HG02938 (cell line): ENCODE measurements at regions not wholly inside any gene's neighbourhood (a gene's known extent, or its start where the extent isn't known, plus 50 kb on each side); places are given as distances from the start of the nearest gene placed in this dataset.
A peak's percentile ranks its signal among the peaks of the same experiment; 100 is the strongest.
"Not testable (repeated sequence)": the region's sequence is repeated elsewhere in the genome, so short reads cannot be mapped to it uniquely, and the experiment has no call there.

Experiments
- ATAC-seq: cut with Tn5 transposase; IDR thresholded peaks from one replicate; pipeline ENCODE4 v1.9.1; 2021; ENCODE audit warnings: mild to moderate bottlenecking, moderate library complexity; ENCODE audit not compliant: unreplicated experiment

DNA sequence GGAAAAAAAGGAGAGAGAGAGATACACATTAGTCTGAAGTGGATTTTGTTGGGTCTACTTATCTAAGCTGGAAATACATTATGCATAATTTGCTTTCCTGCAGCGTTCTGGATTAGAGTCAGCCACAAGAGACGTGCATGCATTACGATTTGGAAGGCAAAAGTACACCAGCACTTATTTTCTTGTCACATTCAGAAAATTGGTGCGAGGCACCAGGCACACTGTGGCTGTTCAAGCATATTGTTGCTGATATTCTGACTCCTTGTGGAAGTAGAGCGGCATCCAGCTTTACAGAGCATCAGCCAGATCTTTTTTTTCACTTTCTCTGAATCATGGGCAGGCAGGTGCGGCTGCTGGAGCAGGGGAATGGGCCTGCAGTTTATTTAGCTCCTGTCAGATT, 905.6 kb upstream of the SPRY2 start:
- no peak for ATAC-seq

DNA sequence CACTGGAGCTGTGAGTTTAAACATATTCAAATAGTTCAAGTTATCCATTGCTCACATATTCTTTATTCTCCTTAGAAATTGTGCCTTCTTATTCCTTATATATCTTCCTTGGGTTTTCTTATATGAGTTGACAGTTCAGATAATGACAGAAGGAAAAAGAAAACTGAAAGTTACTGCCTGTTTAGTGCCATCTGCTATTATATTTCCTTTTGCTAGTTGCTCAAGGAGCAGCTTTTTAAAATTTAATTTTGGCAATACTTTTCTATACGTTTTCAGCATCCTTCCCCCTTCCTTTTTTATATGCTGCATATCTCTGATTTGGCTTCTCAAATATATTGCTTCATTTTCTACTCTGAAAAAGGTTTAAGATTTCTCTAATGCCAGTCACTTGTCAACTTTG, 903.1 kb upstream of the SPRY2 start:
- ATAC-seq, result no peak

DNA sequence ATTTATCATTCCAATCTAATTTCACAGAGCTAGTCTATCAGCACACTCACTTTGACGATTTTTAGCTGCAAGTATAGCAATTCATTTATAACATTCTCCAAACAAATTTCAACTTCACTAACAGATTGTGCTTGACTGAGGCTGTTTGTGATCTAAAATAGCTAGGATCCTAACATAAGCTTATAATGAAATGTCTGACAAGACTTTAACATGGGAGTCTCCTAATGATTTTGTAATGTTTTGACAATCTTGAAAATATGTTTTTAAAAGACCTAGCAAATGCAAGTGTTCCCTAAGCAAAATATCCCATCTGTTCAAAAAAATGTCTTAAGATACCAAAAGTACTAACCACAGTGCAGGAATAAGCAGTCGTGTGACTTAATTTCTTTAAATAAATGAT, 889.5 kb upstream of the SPRY2 start:
- no peak for ATAC-seq

DNA sequence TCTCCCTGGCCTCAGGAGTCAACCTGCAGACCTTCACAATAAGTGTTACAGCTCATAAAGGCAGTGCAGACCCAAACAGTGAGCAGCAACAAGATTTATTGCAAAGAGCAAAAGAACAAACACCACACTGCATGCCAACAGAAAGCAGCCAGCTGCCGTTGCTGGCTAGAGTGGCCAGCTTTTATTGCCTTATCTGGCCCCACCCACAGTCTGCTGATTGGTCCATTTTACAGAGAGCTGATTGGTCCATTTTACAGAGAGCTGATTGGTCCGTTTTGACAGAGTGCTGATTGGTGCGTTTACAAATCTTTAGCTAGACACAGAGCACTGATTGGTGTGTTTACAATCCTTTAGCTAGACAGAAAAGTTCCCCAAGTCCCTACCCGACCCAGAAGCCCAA, 885.9 kb upstream of the SPRY2 start:
- ATAC-seq, result not testable (repeated sequence)

DNA sequence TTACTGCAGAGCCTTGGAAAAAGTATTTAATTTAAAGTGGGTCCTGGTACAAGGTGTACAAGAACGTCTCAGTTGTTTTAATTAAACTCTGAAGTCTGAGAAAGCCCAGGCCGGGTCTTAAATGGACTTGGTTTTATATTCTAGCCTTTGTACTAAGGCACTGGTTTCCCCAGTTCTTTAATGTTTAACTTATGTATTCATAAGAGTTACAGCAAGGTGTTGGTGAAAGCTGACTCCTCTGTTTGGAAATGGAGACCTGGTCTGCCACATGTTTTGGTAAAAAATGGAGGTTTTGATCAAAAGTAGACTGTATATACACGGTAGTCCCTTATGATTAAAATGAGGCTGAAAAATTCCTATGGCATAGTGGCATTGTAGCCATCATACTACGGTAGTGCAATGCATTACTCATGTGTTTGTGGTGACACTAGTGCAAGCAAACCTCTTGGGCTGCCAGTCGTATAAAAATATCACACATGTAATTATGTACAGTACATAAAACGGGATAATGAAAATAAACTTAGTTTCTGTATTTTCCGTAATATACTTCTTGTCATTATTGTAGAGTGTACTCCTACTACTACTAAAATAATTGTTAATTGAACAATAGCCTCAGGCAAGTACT, 883.4 kb upstream of the SPRY2 start:
- no peak for ATAC-seq

DNA sequence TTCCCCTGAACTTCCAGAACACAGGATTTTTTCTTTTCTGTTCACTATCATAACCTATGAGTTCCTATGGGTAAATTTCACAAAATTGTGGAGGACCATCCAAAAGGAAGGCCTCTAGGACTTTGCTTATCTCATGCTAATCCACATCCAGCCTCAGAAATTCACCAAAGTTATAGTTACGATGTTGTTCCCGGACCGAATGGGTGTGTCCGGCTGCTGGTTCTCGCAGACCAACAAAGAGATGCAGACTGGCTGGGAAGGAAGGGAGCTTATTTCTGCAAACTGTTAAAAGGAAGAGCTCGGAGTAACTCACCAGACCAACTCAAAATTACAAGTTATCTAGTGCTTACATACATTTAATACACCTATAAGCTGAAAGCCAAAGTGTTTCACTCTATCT, 882.9 kb upstream of the SPRY2 start:
- no peak for ATAC-seq

DNA sequence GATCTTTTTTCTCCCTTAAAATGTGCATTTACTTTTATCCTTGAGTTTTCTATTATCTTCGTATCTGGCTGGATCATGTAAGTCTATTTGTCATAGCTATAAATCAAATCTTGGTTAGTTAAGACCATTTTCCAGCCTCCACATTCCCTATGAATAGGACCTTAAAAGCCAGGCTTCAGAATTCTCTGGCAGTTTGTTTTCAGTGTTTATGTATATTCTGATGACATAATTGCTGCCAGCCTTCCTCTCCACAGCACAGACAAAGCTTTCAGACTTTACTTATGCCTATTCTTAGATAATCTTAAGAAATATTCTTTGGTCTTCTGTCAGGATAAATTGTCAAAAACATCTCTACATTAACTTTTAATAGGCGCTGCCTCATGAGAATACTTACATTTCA, 870.8 kb upstream of the SPRY2 start:
- ATAC-seq, result no peak

DNA sequence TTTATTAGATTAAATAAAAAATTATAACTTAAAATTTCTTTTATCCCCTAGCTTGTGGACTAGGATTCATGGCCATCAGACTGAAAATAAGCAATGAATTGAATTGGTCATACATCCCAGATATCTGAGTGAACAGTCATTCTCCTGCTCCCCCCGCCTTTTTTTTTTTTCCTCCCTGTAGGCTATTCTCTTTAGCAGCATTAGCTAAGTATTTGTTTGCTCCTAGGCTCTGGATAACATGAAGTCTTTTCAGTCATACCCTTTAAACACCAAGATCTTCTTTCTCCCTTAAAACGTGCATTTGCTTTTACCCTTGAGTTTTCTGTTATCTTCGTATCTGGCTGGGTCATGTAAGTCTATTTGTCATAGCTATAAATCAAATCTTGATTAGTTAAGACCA, 866.7 kb upstream of the SPRY2 start:
- ATAC-seq, result no peak

DNA sequence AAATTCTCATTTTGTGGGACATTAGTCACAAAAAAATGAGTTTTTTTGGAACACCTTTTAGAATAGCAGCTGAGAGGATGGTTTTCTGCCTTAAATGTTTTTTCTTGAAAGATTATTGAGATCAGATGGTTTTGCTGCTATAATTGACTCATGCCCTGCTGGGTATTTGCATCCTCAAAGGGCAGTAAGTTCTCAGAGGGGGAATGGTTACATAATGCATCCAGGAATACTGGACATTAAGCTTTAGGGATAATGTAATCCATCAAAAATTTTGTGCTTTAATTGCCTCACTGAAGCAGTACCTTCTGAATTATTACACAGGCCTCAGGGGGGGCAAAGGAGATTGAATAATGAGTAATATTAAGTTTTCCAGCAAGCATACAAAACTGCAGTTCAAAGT, 866.3 kb upstream of the SPRY2 start:
- ATAC-seq, result no peak

DNA sequence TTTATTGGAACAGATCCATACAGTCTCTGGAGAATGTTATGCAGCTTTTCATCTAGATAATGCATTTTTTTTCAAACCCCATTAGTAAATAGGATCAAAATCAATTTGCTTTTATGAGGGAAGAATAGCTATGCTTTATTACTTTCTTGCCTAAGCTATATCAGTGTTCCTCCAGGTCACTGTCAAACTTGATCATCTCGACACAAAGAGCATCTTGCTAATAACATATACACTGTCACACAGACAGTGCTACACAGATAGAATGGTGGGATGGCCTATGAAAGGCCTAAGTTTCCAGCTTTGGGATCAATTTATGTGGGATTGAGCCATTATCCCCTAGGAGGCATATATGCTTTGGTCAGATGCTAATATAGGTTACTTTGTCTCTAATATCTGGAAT, 862.9 kb upstream of the SPRY2 start:
- no peak for ATAC-seq

DNA sequence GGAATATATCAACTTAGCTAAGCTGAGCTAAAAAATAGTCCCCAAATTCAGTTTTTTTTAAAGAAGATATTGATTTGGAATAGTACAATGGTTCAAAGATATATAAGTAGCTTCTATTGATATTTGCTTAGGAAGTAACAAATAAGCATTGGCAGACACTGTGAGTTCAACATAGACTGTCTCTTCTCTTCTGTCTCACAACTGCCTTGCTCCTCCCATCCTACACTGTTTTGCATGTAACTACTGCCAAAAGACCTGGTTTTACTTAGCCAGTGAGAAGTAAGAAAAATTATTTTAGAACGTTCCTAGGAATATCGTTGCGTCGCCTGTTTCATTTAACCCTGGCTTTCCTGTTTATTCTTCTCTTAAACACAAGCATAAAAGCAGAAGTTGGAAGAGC, 859.0 kb upstream of the SPRY2 start:
- no peak for ATAC-seq

DNA sequence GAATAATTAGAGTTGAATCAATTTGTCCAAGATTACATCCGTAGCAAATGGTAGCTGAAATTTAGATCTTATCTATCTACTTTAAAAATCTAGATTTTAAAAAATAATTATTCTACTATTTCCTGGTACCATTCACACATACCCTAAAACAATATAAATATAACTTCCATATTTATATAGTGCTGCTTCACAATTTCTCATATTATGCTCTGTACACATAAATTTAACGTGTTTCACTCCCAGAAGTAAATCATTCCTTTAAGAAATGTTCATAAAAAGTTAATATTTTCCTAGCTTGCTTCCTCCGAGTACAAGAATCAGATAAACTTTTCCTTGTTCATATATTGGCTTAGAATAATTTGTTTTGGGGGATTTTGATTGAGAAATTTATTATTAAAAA, 857.0 kb upstream of the SPRY2 start:
- no peak for ATAC-seq

DNA sequence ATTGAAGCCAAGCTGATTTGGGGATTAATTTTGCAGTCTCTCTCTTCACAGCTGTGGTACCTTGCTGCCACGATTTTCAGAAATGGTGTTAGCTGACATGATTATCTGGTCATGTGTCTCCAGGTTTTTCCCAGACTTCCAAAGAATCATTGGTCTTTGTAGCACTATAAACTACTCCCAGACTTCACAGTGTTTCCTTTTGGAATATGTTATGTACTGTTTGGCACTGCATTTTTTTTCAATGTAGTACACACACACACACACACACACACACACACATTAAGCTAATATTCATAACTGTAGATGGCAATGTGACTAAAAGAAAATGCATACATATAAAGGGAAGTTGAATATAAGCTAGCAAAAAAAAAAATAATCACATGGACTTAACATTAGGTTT, 856.6 kb upstream of the SPRY2 start:
- no peak for ATAC-seq

DNA sequence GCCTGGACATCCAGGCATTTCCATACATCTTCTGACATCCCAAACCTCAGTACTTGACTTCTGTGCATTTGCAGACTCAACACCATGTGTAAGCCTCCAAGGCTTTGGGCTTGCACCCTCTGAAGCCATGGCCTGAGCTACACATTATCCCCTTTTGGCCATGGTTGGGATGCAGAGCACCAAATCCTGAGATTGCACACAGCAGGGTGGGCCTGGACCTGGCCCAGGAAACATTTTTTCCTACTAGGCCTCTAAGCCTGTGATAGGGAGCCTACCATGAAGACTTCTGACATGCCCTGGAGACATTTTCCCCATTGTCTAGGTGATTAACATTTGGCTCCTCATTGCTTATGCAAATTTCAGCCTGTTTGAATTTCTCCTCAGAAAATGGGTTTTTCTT, 853.4 kb upstream of the SPRY2 start:
- no peak for ATAC-seq

DNA sequence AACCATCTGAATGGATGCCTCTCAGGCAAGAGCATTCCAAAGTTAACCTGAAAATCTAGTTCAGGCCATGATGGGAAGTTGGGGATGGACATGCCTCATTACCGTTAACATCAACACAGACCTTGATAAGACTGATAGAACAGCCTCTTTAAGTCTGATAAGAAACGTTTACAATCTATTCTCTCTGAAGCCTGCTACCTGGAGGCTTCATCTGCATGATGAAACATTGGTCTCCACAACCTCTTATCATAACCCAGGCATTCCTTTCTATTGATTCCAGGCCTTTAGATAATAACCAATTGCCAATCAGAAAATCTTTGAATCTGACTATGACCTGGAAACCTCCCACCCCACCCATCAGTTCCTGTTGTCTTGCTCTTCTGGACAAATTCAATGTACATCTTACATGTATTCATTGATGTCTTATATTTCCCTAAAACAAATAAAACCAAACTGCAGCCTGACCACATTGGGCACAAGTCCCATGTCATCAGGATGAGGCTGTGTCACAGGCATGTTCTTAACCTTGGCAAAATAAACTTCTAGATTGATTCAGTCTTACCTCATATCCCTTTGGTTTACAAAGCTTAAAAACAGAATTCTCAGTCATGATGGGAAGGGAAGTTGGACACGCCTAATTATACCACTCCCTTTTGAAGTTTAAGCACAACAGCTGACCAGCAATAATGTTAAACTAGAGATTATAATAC, 843.8 kb upstream of the SPRY2 start:
- no peak for ATAC-seq

DNA sequence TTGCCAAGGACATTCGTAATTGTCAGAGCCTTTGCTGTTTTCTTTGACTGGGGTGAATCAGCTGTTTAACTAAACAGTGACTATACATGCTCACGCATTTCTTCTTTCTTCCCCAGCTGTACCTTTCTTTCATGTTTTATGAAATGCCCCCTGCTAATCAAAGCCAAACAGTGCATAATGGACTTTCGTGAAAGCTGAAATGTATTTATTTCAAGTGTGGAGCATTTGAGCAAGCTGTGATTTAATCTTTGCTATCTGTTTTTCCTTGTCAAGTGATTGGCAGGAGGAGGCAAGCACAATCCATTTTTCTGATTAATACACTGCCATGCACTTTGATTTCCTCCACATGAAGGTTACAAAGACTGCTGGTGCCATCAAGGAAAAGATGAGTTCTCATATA, 831.7 kb upstream of the SPRY2 start:
- ATAC-seq, result no peak

DNA sequence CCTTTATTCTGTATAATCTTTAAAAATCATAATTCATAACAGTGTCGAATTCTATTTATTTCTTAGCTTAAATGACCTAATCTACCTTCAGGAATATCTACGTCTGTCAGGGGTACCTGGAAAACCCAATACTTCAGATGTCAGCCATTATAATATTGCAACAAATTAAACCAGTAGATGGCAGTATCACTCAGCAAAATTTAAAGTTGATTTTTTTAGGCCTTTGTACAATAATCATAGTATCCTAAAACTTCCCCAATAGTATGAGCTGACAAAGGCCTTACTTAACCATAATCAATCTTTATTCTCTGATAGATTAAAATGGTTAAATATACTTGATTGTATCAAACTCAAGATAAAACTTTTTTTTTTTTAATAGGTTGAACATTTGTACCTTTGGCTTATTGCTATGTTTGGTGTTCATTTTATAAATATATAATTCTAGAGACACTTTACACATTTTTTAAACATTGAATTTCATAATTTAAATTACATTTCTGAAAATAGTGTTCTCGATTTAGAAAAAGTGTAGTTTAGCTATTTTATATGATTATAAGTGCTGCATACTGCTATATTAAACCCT, 830.2 kb upstream of the SPRY2 start:
- ATAC-seq, result peak; percentile 69

DNA sequence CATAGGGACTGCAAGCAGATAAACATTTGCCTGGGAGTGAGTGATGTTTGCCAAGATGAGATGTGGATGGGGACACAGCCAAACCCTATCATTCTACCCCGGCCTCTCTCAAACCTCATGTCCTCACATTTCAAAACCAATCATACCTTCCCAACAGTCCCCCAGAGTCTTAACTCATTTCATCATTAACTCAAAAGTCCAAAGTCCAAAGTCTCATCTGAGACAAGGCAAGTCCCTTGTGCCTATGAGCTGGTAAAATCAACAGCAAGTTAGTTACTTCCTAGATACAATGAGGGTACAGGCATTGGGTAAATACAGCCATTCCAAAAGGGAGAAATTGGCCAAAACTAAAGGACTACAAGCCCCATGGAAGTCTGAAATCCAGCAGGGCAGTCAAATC, 822.9 kb upstream of the SPRY2 start:
- ATAC-seq, result not testable (repeated sequence)

DNA sequence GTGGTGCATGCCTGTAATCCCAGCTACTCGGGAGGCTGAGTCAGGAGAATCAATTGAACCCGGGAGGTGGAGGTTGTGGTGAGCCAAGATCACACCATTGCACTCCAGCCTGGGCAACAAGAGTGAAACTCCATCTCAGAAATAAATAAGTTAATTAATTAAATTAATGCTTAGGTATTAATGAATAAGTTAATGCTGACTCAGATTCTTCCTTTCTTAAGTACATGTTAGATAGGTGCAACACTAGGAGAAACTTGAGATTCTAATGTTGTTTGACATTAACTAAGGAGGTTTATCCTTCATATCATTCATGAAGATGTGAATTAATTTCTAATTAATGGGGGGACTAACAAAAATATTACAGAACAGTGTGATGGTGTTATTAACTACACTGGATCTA, 812.6 kb upstream of the SPRY2 start:
- ATAC-seq, result no peak

DNA sequence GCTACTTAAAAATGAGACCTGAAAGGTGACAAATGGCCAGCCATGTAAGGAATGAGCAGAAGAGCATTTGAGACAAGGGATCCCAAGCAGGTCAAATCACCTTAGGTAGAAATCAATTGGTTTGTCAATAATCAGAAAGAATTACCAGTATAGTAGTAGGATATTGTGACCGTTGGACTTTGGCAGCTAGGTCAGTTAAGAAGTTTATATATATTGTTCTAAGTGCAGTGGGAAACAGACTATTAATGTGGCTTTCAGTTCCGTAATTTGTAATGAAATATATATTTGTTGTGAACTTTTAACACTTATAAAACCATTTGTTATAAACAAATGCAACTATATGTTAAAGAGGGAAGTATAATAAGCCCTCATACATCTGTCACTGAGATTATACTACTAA, 807.9 kb upstream of the SPRY2 start:
- ATAC-seq, result no peak

DNA sequence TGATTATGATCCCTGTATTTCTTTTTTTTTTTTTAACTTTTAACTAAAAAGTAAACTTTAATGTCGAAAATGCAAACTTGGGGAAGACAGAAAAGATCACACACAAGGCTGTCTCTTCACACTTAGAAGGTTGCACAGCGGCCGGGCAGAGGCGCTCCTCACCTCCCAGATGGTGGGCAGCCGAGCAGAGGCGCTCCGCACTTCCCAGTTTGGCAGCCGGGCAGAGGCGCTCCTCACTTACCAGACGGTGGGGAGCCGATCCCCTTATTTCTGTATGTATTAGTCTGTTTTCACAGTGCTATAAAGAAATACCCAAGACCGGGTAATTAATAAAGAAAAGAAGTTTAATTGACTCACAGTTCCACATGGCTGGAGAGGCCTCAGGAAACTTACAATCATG, 805.6 kb upstream of the SPRY2 start:
- ATAC-seq, result not testable (repeated sequence)

DNA sequence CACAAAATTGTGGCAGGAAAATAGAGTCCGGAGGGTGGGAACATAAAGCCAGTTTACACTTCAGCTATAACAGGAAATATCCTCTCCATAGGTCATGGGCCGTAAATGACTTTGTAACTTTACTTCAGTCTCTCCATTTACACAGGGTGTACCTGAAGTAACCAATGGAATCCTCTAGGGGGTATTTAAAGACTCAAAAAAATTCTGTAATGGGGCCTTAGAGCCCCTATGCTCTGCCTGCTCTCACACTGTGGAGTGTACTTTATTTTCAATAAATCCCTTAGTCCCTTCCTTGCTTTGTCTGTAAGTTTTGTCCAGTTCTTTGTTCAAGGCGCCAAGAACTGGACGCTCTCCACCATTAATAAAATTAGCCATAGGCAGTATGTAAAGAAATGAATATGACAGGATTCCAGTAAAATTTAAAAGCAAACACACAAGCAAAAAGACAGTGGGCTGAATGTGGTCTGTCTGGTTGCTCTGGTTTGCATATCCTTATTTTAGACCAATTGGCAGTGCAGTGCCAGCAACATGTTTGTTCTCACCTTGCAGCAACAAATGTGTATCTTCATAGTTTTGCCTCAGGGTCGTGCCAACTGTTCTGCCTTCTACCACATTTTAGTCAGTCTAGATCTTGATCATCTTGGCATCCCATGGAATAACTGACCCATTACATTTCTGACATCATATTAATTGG, 801.5 kb upstream of the SPRY2 start:
- no peak for ATAC-seq
